KMS-11 (cell line): ENCODE measurements at regions not wholly inside any gene's neighbourhood (a gene's known extent, or its start where the extent isn't known, plus 50 kb on each side); places are given as distances from the start of the nearest gene placed in this dataset.

ENCODE experiments used
- H2AFZ ChIP-seq: fragments of 200-600 bp; sonication (generic); 2 replicates; pipeline ENCODE4 v1.6.1; 2016; ENCODE audit warnings: antibody characterized with exemption, mixed run types, low read depth
- H3K27ac ChIP-seq: fragments of 200-600 bp; sonication (generic); 2 replicates; pipeline ENCODE4 v1.6.1; 2016; ENCODE audit warnings: mild to moderate bottlenecking, mixed run types
- H3K27me3 ChIP-seq: fragments of 200-600 bp; sonication (generic); 2 replicates; pipeline ENCODE4 v1.6.1; 2017; ENCODE audit warnings: mild to moderate bottlenecking, low read depth, mixed run types, moderate library complexity; ENCODE audit not compliant: insufficient read depth
- H3K36me3 ChIP-seq: fragments of 200-600 bp; sonication (generic); 2 replicates; pipeline ENCODE4 v1.6.1; 2017; ENCODE audit warnings: mild to moderate bottlenecking, mixed run types; ENCODE audit not compliant: insufficient read depth
- H3K4me1 ChIP-seq: fragments of 200-600 bp; sonication (generic); 2 replicates; pipeline ENCODE4 v1.6.1; 2016; ENCODE audit warnings: mild to moderate bottlenecking, low read depth, mixed run types; ENCODE audit not compliant: poor library complexity, severe bottlenecking
- H3K4me2 ChIP-seq: fragments of 200-600 bp; sonication (generic); 2 replicates; pipeline ENCODE4 v1.7.0; 2016; ENCODE audit warnings: mild to moderate bottlenecking, mixed run types
- H3K4me3 ChIP-seq: fragments of 200-600 bp; sonication (generic); IDR thresholded peaks from 2 replicates; pipeline ENCODE4 v1.6.1; 2017; ENCODE audit warnings: low read depth, low read length, mixed read lengths; ENCODE audit not compliant: insufficient read depth
- H3K79me2 ChIP-seq: fragments of 200-600 bp; sonication (generic); 2 replicates; pipeline ENCODE4 v1.6.1; 2016; ENCODE audit warnings: low read depth, mixed run types; ENCODE audit not compliant: insufficient read depth
- H3K9ac ChIP-seq: fragments of 200-600 bp; sonication (generic); 2 replicates; pipeline ENCODE4 v1.6.1; 2016; ENCODE audit warnings: mild to moderate bottlenecking, mixed run types
- H4K20me1 ChIP-seq: fragments of 200-600 bp; sonication (generic); 2 replicates; pipeline ENCODE4 v1.6.1; 2016; ENCODE audit warnings: mild to moderate bottlenecking, mixed run types; ENCODE audit not compliant: insufficient read depth
- CTCF ChIP-seq: fragments of 200-600 bp; sonication (generic); conservative IDR thresholded peaks from 2 replicates; pipeline ENCODE4 v1.6.1; 2017; ENCODE audit warnings: low read depth, mild to moderate bottlenecking, antibody characterized with exemption, low read length, moderate library complexity, mixed read lengths

GRCh38 chr15:68003297-68003696, 50.8 kb upstream of the PIAS1 start:
- Histone ChIP-seq H3K9ac (no peak overlapping the region), H4K20me1 (no peaks in the 10 kb centered on the region), H2AFZ (no peak overlapping the region), H3K36me3 (no peaks in the 10 kb centered on the region), H3K27ac (no peak overlapping the region), H3K4me1 (no peaks in the 10 kb centered on the region), H3K79me2 (no peaks in the 10 kb centered on the region), H3K4me2 (no peak overlapping the region), H3K27me3 (no peaks in the 10 kb centered on the region), H3K4me3 (no peak overlapping the region)
- no peak for TF ChIP-seq CTCF
